HFFc6 (cell line): ENCODE measurements at regions not wholly inside any gene's neighbourhood (a gene's known extent, or its start where the extent isn't known, plus 50 kb on each side); places are given as distances from the start of the nearest gene placed in this dataset.

Experiments used
- DNase-seq: peaks from one replicate; pipeline ENCODE4 v3.0.0-alpha.2; 2018
- H3K27ac Mint-ChIP-seq: 2 replicates; pipeline ENCODE4 v1.8.0; 2020; ENCODE audit warnings: mild to moderate bottlenecking, mixed read lengths
- H3K27me3 Mint-ChIP-seq: 2 replicates; pipeline ENCODE4 v1.8.0; 2021; ENCODE audit warnings: mild to moderate bottlenecking, moderate library complexity, mixed read lengths; ENCODE audit not compliant: insufficient read depth
- H3K36me3 Mint-ChIP-seq: 2 replicates; pipeline ENCODE4 v1.8.0; 2021; ENCODE audit warnings: low read depth, mixed read lengths
- H3K4me1 Mint-ChIP-seq: 2 replicates; pipeline ENCODE4 v1.8.0; 2020; ENCODE audit warnings: low read depth, mixed read lengths
- H3K4me3 Mint-ChIP-seq: 2 replicates; pipeline ENCODE4 v1.8.0; 2020; ENCODE audit warnings: mild to moderate bottlenecking, moderate library complexity, mixed read lengths
- H3K9me3 Mint-ChIP-seq: 2 replicates; pipeline ENCODE4 v1.8.0; 2020; ENCODE audit warnings: mild to moderate bottlenecking, mixed read lengths
- TF ChIP-seq, protein P1 (sequence below): fragments of 200-600 bp; sonication (generic); IDR thresholded peaks from 2 replicates; pipeline ENCODE4 v1.5.0; 2021; ENCODE audit warnings: antibody characterized with exemption, mild to moderate bottlenecking

DNA sequence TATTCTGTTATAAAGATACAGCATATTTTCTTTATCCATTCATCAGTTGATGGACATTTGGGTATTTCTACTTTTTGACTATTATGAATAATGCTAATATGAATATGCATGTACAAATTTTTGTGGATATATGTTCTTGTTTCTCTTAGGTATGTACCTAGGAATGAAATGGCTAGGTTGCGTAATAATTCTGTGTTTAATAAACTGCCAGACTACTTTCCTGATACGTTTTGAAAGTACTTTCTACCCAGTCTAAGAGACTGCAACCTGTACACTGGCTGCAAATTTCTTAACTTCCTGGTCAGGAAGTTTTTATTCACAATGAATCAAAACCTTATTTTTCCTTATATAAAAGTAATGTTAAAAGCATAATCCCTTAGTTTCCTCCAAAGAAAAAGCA lies 93.9 kb upstream of the STARD4 start:
- Mint-ChIP-seq H3K36me3 (peaks cover 6% of the 10 kb centered on the region; the same call in 1 of the 2 replicates), H3K27me3 (peaks cover 14% of the 10 kb centered on the region), H3K9me3 (peaks cover 5% of the 10 kb centered on the region; the same call in 1 of the 2 replicates), H3K4me3 (no peak overlapping the region), H3K4me1 (peaks cover 10% of the 10 kb centered on the region), H3K27ac (no peak overlapping the region)
- TF ChIP-seq, protein P1, sequence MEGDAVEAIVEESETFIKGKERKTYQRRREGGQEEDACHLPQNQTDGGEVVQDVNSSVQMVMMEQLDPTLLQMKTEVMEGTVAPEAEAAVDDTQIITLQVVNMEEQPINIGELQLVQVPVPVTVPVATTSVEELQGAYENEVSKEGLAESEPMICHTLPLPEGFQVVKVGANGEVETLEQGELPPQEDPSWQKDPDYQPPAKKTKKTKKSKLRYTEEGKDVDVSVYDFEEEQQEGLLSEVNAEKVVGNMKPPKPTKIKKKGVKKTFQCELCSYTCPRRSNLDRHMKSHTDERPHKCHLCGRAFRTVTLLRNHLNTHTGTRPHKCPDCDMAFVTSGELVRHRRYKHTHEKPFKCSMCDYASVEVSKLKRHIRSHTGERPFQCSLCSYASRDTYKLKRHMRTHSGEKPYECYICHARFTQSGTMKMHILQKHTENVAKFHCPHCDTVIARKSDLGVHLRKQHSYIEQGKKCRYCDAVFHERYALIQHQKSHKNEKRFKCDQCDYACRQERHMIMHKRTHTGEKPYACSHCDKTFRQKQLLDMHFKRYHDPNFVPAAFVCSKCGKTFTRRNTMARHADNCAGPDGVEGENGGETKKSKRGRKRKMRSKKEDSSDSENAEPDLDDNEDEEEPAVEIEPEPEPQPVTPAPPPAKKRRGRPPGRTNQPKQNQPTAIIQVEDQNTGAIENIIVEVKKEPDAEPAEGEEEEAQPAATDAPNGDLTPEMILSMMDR = no peak
- DNase-seq = no peak

DNA sequence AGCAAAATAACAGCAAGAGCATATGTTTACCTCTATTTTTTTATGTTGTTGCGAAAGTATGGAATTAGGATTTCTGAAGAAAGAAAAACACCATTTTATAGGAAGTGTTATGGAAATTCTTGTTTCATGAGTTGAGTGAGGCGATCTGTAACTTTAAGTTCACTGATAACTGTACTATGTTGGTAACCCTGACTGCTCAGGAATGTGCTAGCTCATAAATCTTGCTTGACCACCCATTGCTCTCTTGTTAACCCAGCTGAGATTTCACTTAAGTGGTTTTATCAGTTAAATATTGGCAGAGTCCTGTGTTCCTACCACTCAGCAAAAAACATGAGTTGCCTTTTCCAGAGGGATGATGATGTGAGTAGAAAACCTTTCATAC lies 91.1 kb upstream of the STARD4 start:
- TF ChIP-seq, protein P1 = no peak
- H3K4me3 Mint-ChIP-seq = no peak overlapping the region
- H3K27ac Mint-ChIP-seq = no peak overlapping the region

DNA sequence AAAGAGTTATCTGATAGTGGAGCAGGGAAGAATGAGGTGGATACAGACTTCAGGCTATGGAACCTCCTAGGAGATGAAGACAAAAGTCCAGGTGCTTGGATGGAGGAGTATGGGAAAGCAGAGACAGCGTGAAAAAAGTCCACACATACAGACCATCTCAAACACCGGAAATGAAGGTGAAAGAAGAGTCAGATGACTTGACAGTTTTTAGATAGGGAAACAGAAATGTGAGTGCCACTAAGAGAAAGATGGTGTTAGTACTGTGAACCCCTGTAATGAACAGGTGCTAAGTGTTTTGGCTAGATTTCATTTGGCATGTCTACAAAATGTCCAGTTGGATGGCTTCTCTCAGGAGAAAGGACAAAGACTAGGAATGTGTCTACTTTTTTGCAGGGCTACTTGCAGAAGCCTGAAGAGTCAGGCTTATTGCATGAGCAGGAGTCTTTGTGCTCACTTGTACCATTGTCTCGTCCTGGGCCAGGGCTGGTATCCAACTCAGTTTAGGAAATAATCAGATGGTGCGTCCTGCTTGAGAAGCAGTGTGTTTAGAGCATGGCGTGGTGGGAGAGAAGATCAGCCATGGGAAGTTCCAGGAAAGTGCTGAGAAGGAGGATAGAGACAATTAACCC lies 90.6 kb upstream of the STARD4 start:
- H3K27ac Mint-ChIP-seq = no peak overlapping the region
- H3K36me3 Mint-ChIP-seq = no peaks in the 10 kb centered on the region
- H3K4me3 Mint-ChIP-seq = no peak overlapping the region
- TF ChIP-seq, protein P1 = no peak
- DNase-seq = no peak
- H3K27me3 Mint-ChIP-seq = peaks cover 16% of the 10 kb centered on the region
- peaks cover 10% of the 10 kb centered on the region for H3K4me1 Mint-ChIP-seq
- no peaks in the 10 kb centered on the region for H3K9me3 Mint-ChIP-seq

More for the DNA sequence above, 91.1 kb upstream of the STARD4 start:
- Mint-ChIP-seq H3K36me3 (no peaks in the 10 kb centered on the region), H3K9me3 (no peaks in the 10 kb centered on the region), H3K27me3 (peaks cover 12% of the 10 kb centered on the region), H3K4me1 (peaks cover 10% of the 10 kb centered on the region)
- DNase-seq = no peak

DNA sequence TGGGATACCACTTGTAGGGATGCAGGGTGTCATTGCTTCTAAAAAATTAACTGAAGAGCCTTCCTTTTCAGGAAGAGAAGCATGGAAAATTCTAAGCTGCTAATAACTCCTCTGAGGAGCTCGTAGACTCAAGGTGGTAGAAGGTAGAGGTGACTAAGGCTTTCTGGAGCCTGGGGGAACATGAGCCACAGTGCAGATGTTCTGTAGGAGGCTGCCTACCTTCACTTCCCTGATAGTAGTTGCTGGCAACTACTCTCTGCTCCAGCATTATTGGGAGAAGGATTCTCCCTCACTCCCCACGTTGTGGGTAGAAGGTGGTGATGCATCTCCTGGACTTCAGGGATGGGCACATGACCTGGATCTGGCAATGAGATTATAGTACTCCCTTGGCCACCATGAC lies 86.7 kb upstream of the STARD4 start:
- no peak for DNase-seq
- H3K4me3 Mint-ChIP-seq = no peak overlapping the region
- H3K9me3 Mint-ChIP-seq = no peaks in the 10 kb centered on the region
- peaks cover 10% of the 10 kb centered on the region for H3K4me1 Mint-ChIP-seq
- H3K36me3 Mint-ChIP-seq = no peaks in the 10 kb centered on the region
- H3K27me3 Mint-ChIP-seq = peaks cover 14% of the 10 kb centered on the region
- no peak overlapping the region for H3K27ac Mint-ChIP-seq
- TF ChIP-seq, protein P1 = no peak

DNA sequence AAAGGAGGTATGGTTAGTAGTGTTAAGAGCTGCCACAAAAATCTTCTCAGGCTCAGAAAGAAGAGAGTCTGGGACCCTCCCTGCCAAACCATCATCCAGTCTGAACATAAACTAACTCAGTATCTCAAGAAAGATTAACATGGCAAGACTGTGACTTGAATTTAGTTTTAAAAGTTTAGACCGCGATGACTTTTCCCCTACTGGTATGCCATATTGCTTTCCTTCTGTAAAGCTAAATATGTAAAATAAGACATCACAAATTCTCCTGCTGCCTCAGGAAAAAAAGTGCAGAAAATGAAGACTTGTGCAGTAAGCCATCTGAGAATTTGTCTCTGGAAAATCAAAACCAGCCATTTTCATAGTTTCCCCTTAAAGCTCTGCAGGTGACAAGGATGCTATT lies 85.2 kb upstream of the STARD4 start:
- peaks cover 18% of the 10 kb centered on the region for H3K27me3 Mint-ChIP-seq
- no peaks in the 10 kb centered on the region for H3K9me3 Mint-ChIP-seq
- no peak overlapping the region for H3K4me3 Mint-ChIP-seq
- no peak for DNase-seq
- no peaks in the 10 kb centered on the region for H3K4me1 Mint-ChIP-seq
- no peak overlapping the region for H3K27ac Mint-ChIP-seq
- H3K36me3 Mint-ChIP-seq = no peaks in the 10 kb centered on the region
- TF ChIP-seq, protein P1 = no peak
